ENCODE measurements at regions not wholly inside any gene's neighbourhood (a gene's known extent, or its start where the extent isn't known, plus 50 kb on each side); places are given as distances from the start of the nearest gene placed in this dataset.

DNA sequence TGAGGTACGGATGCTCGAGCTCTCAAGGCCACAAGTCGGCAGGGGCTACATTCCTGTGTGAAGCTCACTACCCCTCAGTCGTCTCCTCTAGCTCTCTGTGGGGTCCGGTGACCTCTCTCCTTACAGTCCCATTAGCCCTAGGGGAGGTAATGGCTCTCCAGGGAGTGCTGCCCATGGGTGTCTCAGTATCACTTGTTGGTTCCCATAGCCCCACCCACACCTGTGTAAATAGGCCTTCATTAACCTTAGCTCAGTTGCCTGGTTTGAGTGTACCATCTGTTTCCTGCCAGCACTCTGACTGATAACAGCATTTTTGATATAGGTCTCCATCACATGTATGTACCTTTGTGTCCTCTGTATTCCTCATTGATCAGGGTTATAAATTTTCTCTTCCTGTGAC, 133.2 kb upstream of the KCNJ15 start:
- TF ChIP-seq, protein P1, sequence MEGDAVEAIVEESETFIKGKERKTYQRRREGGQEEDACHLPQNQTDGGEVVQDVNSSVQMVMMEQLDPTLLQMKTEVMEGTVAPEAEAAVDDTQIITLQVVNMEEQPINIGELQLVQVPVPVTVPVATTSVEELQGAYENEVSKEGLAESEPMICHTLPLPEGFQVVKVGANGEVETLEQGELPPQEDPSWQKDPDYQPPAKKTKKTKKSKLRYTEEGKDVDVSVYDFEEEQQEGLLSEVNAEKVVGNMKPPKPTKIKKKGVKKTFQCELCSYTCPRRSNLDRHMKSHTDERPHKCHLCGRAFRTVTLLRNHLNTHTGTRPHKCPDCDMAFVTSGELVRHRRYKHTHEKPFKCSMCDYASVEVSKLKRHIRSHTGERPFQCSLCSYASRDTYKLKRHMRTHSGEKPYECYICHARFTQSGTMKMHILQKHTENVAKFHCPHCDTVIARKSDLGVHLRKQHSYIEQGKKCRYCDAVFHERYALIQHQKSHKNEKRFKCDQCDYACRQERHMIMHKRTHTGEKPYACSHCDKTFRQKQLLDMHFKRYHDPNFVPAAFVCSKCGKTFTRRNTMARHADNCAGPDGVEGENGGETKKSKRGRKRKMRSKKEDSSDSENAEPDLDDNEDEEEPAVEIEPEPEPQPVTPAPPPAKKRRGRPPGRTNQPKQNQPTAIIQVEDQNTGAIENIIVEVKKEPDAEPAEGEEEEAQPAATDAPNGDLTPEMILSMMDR (IDR thresholded peaks at IDR 0.05) = no peak
- TF ChIP-seq POLR2A (IDR thresholded peaks at IDR 0.05) = no peak
